Activated T-cell treated with anti-CD3 and anti-CD28 coated beads for 1 hour (primary cell): ENCODE measurements at regions not wholly inside any gene's neighbourhood (a gene's known extent, or its start where the extent isn't known, plus 50 kb on each side); places are given as distances from the start of the nearest gene placed in this dataset.
"Not testable (repeated sequence)": the region's sequence is repeated elsewhere in the genome, so short reads cannot be mapped to it uniquely, and the experiment has no call there.

Experiments used
- DNase-seq: peaks from one replicate; pipeline ENCODE4 v3.0.0-alpha.2; 2020; ENCODE audit warnings: low read depth

DNA sequence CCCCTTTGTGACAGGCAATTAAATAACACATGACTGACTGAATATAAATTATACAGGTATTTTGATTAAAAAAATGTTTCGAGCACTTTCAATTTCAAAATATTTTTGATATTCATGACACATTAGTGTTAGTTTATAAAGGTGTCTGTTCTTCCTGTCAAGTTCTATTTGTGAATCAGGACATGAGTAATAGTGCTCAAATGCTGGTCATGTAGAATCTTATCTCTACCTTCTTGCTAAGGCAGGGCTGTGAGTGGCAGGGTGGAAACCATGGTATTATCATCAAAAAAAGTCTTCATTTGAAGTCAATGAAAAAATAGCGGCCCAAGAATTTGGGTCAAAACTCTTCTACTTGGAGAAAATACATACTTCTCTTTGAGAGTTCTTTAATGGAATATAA lies 250.2 kb downstream of the DACT1 start:
- no peak for DNase-seq

GRCh38 chr14:58898655-58899316 lies 261.0 kb downstream of the DACT1 start:
- DNase-seq = no peak

- DNase-seq = no peak
Observed at GRCh38 chr14:58899317-58899713, 261.6 kb downstream of the DACT1 start.

DNA sequence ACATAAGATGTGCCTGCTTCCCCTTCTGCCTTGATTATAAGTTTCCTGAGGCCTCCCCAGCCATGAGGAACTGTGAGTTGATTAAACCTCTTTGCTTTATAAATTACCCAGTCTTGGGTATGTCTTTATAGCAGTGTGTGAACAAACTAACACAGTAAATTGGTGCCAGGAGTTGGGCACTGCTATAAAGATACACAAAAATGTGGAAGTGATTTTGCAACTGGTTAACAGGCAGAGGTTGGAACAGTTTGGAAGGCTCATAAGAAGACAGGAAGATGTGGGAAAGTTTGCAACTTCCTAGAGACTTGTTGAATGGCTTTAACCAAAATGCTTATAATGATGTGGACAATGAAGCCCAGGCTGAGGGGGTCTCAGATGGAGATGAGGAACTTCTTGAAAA lies 264.1 kb downstream of the DACT1 start:
- no peak for DNase-seq

- no peak for DNase-seq
Observed at GRCh38 chr14:58904776-58905175, 267.0 kb downstream of the DACT1 start.

DNA sequence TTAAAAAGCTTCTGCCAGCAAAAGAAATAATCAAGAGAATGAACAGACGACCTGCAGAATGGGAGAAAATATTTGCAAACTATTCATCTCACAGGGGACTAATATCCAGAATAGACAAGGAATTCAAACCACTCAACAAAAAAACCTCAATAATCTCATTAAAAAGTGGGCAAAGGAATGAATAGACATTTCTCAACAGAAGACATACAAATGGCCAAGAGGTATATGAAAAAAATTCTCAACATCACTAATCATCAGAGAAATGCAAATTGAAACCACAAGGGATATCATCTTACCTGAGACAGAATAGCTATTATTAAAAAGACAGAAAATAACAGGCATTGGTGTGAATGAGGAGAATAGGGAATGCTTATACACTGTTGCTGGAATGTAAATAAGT lies 270.0 kb downstream of the DACT1 start:
- no peak for DNase-seq

GRCh38 chr14:58912287-58912686 lies 274.5 kb downstream of the DACT1 start:
- no peak for DNase-seq

DNA sequence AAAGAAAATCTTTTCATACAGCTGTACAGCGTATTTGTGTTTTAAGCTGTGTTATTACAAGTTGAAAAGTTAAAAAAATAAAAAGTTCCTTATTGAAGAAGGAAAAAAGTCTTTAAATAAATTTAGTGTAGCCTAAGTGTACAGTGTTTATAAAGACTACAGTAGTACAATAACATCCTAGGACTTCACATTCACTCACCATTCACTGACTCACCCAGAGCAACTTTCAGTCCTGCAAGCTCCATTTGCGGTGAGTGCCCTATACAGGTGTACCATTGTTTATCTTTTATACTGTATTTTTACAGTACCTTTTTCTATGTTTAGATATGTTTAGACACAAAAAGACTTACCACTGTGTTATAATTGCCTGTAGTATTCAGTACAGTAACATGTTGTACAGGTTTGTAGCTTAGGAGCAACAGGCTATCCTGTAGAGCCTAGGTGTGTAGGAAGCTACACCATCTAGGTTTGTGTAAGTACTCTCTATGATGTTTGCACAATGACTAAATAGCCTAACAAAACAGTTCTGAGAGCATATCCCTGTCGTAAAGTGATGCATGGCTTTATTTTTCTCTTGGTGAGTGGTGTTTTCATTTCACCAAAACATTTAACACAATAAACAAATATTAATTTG lies 275.2 kb downstream of the DACT1 start:
- DNase-seq = no peak

DNA sequence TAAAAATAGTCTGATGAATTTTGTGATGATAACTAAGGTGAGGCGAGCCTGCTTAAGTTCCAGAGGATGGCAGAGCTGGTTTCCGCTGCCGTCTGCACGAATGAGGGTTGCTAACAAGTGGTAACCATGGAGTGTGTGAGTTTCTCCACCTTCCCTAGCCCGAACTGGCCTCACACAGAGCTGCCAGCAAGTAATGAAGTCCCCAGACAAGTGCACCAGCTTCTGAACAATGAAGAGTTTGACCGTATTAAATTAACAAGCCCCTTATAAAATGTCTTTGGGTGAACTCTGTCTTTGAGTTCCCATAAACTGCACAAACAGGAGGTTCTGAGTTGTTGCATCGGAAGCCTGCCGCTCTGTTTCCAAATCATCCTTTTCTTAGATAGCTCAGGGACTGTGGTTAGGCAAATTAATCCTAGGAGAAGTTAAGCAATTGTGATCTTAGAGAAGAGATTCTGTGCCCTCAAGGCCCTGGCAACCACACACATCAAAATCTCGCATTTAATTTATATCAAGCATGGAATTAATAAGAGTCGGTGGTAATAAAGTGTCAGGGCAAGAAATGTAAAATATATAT lies 274.1 kb upstream of the DAAM1 start:
- DNase-seq = no peak

- DNase-seq = no peak
Observed at GRCh38 chr14:58915646-58916045, 272.8 kb upstream of the DAAM1 start.

- no peak for DNase-seq
Observed at GRCh38 chr14:58918066-58918738, 270.3 kb upstream of the DAAM1 start.

DNA sequence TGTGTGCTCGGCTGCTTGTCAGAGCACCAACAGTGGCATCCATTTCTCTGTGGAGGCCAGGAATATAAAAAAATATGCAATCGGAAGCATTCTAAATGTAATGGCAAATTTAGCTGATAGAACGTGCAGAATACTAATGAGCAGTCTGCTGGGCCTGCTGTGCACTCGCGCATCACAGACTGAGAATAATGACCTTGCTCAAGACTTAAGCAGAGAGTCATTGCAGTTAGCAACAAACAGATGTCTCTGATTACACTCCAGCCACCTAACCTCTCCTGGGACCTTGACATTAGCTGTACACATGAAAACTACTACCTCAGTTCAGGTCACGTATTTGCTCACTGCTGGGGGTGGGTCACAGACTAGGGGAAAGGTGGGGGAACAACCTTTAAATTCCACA lies 269.2 kb upstream of the DAAM1 start:
- DNase-seq = no peak

GRCh38 chr14:58920230-58920629 lies 268.2 kb upstream of the DAAM1 start:
- DNase-seq = no peak

DNA sequence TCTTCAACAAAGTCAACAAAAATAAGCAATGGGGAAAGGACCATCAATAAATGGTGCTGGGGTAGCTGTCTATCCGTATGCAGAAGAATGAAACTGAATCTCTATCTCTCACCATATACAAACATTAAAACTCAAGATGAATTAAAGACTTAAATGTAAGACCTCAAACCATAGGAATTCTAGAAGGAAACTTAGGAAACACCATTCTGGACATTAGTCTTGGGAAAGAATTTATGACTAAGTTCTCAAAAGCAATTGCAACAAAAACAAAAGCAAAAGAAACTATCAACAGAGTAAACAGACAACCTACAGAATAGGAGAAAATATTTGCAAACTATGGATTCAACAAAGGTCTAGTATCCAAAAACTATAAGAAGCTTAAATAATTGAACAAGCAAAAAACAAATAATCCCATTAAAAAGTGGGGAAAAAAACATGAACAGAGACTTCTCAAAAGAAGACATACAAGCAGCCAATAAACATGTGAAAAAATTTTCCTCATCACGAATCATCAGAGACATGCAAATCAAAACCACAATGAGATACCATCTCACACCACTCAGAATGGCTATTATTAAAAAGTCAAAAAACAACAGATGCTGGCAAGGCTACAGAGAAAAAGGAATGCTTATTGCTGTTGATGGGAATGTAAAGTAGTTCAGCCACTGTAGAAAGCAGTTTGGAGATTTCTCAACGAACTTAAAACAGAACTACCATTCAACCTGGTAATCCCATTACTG lies 266.1 kb upstream of the DAAM1 start:
- not testable (repeated sequence) for DNase-seq

DNA sequence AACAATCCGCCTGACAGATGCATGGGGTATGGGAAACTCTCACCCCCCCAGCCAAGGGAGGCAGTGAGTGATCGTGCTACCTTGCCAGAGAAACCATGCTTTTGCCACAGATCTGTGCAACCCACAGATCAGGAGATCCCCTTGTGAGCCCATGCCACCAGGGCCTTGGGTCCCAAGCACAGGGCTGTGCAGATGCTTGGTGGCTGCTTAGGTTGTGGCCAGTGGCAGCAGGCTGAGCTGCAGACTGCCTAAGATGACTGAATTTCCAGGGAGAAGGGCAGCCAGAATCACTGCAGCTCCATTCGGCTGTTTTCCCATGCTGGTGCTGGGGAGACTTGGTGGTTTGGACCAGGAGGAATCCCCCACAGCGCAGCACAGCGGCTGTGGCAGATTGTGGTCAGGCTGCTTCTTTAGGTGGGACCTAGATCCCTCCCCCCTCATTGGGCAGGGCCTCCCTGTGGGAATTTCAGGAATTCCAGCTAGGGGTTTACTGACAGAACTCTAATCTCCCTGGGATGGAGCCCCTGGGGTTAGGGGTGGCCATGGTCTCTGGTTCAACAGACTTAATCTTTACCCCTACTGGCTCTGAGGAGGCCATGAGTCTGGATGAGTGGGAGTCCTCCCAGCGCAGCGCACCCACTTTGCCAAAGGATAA lies 264.6 kb upstream of the DAAM1 start:
- DNase-seq = no peak

- DNase-seq = no peak
Observed at GRCh38 chr14:58941629-58942028, 246.8 kb upstream of the DAAM1 start.

- no peak for DNase-seq
Observed at GRCh38 chr14:58942516-58942915, 246.0 kb upstream of the DAAM1 start.

- no peak for DNase-seq
Observed at GRCh38 chr14:58944343-58944967, 244.0 kb upstream of the DAAM1 start.

GRCh38 chr14:58944968-58945356 lies 243.5 kb upstream of the DAAM1 start:
- no peak for DNase-seq

DNA sequence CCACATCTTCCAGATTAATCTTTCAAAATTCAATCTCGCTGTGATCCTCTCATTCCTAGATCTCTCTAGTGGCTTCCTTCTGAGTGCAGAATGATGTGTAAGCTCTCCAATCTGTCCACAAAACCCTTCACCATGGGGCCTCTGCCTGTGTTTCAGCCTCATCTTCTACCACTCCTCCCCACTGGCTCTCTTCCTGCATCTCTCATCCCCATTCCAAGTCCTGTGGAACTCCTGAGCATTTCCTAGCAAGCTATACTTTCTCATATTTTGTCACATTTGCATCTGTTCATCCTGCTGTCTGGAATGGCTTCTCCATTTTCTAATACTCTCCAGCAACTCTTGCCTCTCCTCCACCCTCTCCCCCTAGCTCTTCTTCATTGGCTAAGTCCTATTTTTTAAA lies 242.0 kb upstream of the DAAM1 start:
- DNase-seq = no peak

DNA sequence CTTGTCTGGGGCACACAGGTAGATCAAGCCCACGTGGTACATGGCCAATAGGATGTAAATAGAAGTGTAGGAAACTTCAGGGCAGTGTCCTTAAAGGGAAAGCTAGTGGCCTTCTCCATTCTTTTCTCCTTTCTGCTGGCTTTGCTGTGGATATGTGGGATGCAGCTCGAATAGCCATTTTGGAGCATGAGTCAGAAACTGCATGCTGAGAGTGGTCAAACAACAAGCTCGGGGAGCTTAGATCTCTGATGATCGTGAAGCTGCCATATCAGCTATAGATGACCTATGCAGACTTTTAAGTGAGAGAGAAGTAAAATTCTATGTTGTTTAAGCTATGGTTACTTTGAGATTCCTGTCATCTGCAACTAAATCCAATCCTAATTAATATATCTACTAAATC lies 241.3 kb upstream of the DAAM1 start:
- DNase-seq = no peak
